ENCODE measurements at regions not wholly inside any gene's neighbourhood (a gene's known extent, or its start where the extent isn't known, plus 50 kb on each side); places are given as distances from the start of the nearest gene placed in this dataset.
A peak's percentile ranks its signal among the peaks of the same experiment; 100 is the strongest.

DNA sequence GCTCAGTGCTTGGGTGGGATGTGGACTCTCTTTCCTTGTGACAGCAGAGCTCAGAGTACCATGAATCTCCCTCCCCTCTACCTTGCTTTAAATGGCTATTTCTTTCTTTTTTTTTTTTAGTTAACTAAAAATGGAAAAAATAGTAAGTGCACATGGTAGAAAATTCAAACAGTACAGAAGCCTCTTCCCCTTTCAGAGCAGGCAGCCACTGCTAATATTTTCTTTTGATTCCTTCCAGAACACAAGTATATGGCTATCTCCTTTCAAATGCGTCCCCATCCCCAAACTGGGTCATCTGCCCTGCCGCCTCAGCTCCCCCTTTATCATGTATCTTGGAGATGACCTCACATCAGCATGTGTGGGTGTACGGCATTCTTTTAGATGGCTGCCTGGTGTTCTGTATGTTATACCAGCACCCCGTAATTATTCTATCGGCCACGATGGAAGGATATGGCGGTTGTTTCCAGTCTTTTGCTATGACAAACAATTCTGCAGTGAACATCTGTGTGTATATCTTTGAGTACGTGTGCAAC, 70.5 kb upstream of the DLX2 start:
- Histone ChIP-seq H3K27ac (ENCODE audit: low read depth, low read length) (no peak overlapping the region), H3K4me2 (ENCODE audit: insufficient read depth in 1 of 2, low read depth in 2 of 2, low read length in 2 of 2) (peak overlapping the region; percentile 74 to 81), H3K4me3 (ENCODE audit: extremely low read depth in 1 of 4, insufficient read depth in 2 of 4, low read depth in 3 of 4, low read length in 4 of 4) (peak overlapping the region; percentile 35 to 66 (median 58); a peak in 5 of 8 replicates), H3K36me3 (ENCODE audit: control insufficient read depth in 2 of 4, insufficient read depth in 4 of 4, low read length in 3 of 4) (no peaks in the 10 kb centered on the region), H3K23ac (ENCODE audit: insufficient read length) (no peak overlapping the region), H3K56ac (replicated peaks; ENCODE audit: insufficient read length, low read depth, low read length) (no peak overlapping the region), H3K4ac (replicated peaks; ENCODE audit: insufficient read length, low read depth, low read length) (no peak overlapping the region), H3K79me2 (ENCODE audit: control insufficient read depth in 1 of 2, insufficient read depth in 2 of 2, low read length in 2 of 2) (no peaks in the 10 kb centered on the region), H2AK5ac (ENCODE audit: low read depth, low read length) (no peak overlapping the region), H3K23me2 (ENCODE audit: low read depth, low read length) (peaks cover 2% of the 10 kb centered on the region; the same call in 1 of the 2 replicates), H2BK12ac (ENCODE audit: low read depth, low read length) (0 out of 2 replicates have a peak overlapping the region, but pooled peaks have one; percentile 80), H4K91ac (replicated peaks; ENCODE audit: insufficient read length, low read length) (no peak overlapping the region), H2AFZ (ENCODE audit: low read length) (no peak overlapping the region), H2BK15ac (ENCODE audit: low read length) (no peak overlapping the region), H2BK20ac (ENCODE audit: low read length) (peak overlapping the region; percentile 48; the same call in 1 of the 2 replicates), H3K27me3 (replicated peaks in 1 of 4; ENCODE audit: control insufficient read depth in 3 of 4, extremely low read depth in 1 of 4, insufficient read depth in 3 of 4, low read length in 3 of 4) (peaks cover 0 to 2% (median 0%) of the 10 kb centered on the region in 4 experiments; a peak in 1 of 7 replicates), H4K20me1 (replicated peaks in 1 of 2; ENCODE audit: control insufficient read depth in 1 of 2, insufficient read depth in 2 of 2, low read length in 2 of 2) (no peaks in the 10 kb centered on the region), H4K5ac (ENCODE audit: insufficient read length, low read depth, low read length) (peak overlapping the region; percentile 52), H2BK5ac (ENCODE audit: low read depth, low read length) (no peak overlapping the region), H4K8ac (ENCODE audit: extremely low read depth, insufficient read depth, low read length) (no peak overlapping the region), H3K9ac (replicated peaks in 1 of 4; ENCODE audit: extremely low read depth in 1 of 4, low read depth in 3 of 4, low read length in 3 of 4) (no peak overlapping the region), H3K14ac (ENCODE audit: insufficient read length) (no peak overlapping the region), H3K4me1 (replicated peaks in 1 of 4; ENCODE audit: control insufficient read depth in 3 of 4, insufficient read depth in 4 of 4, low read length in 3 of 4) (peaks cover 2 to 11% (median 9%) of the 10 kb centered on the region in 4 experiments; a peak in 5 of 7 replicates), H2BK120ac (replicated peaks; ENCODE audit: low read depth, low read length) (peak overlapping the region; percentile 83), H3K18ac (ENCODE audit: extremely low read depth, low read length) (no peak overlapping the region), H3K9me3 (ENCODE audit: insufficient read depth in 2 of 2, low read depth in 1 of 2, low read length in 1 of 2) (no peaks in the 10 kb centered on the region), H3K79me1 (ENCODE audit: low read depth, low read length) (no peaks in the 10 kb centered on the region)
- POLR2A ChIA-PET (ENCODE audit: partially characterized antibody): interaction anchor here (1.9 kb wide), 1 partner anchor 288 kb away, joined by 15 read pairs; no protein-coding TSS in a partner anchor
- CTCF ChIA-PET (ENCODE audit: partially characterized antibody): interaction anchor here (0.5 to 10.3 kb wide), 30 partner anchors 9 to 501 kb away, joined by 3 to 206 read pairs (median 3); no protein-coding TSS in a partner anchor
- DNase-seq (ENCODE audit: low read depth in 1 of 2, low spot score in 2 of 2): no peak
- no peak for TF ChIP-seq KDM4A (IDR thresholded peaks at IDR 0.05; ENCODE audit: low read depth, low read length, severe bottlenecking)
- TF ChIP-seq CTBP2 (IDR thresholded peaks at IDR 0.05; ENCODE audit: borderline replicate concordance, insufficient read depth, insufficient read length, low read length): no peak
- TF ChIP-seq ASH2L (IDR thresholded peaks at IDR 0.05; ENCODE audit: low read length): no peak
- TF ChIP-seq EGR1 (IDR thresholded peaks at IDR 0.05; ENCODE audit: borderline replicate concordance, low read depth, low read length): peak; percentile 79
- no peak for TF ChIP-seq SUZ12 (IDR thresholded peaks at IDR 0.05; ENCODE audit: low read length)
- TF ChIP-seq JUND (IDR thresholded peaks at IDR 0.05; ENCODE audit: low read length): peak; percentile 51; the same call in 1 of the 2 replicates
- FAIRE-seq: peak; percentile 78
- 42% methylated on average over 8 of the region's 8 CpGs; no CpG with 5 or more reads in 1 of the 2 experiments for whole genome bisulfite sequencing, 2 experiments (ENCODE audit: extremely low coverage in 1 of 2, insufficient coverage in 1 of 2, insufficient read length in 1 of 2, insufficient replicate concordance in 2 of 2, low coverage in 1 of 2, low lambda C conversion rate in 2 of 2, missing lambda C conversion rate in 1 of 2)
